HG03064 (cell line): ENCODE measurements at regions not wholly inside any gene's neighbourhood (a gene's known extent, or its start where the extent isn't known, plus 50 kb on each side); places are given as distances from the start of the nearest gene placed in this dataset.
"Not testable (repeated sequence)": the region's sequence is repeated elsewhere in the genome, so short reads cannot be mapped to it uniquely, and the experiment has no call there.

Experiments
- ATAC-seq: cut with Tn5 transposase; IDR thresholded peaks from one replicate; pipeline ENCODE4 v1.9.1; 2021; ENCODE audit warnings: low read depth; ENCODE audit not compliant: unreplicated experiment

GRCh38 chr15:45804028-45804427 is 169.2 kb downstream of the SQOR start:
- no peak for ATAC-seq

GRCh38 chr15:45810201-45810600 is 175.4 kb downstream of the SQOR start:
- ATAC-seq: no peak

- no peak for ATAC-seq
Observed at GRCh38 chr15:45812200-45812599, 177.4 kb downstream of the SQOR start.

- ATAC-seq: not testable (repeated sequence)
Observed at GRCh38 chr15:45817578-45817977, 182.7 kb downstream of the SQOR start.

GRCh38 chr15:45821390-45821789 is 186.6 kb downstream of the SQOR start:
- no peak for ATAC-seq

- not testable (repeated sequence) for ATAC-seq
Observed at GRCh38 chr15:45822968-45823367, 188.1 kb downstream of the SQOR start.

- no peak for ATAC-seq
Observed at GRCh38 chr15:45827275-45827674, 192.4 kb downstream of the SQOR start.

GRCh38 chr15:45827766-45828165 is 192.9 kb downstream of the SQOR start:
- no peak for ATAC-seq

- ATAC-seq: no peak
Observed at GRCh38 chr15:45829336-45830153, 194.7 kb downstream of the SQOR start.

GRCh38 chr15:45831787-45832186 is 197.0 kb downstream of the SQOR start:
- no peak for ATAC-seq

- ATAC-seq: no peak
Observed at GRCh38 chr15:45834622-45835021, 199.8 kb downstream of the SQOR start.

- no peak for ATAC-seq
Observed at GRCh38 chr15:45842151-45842550, 207.3 kb downstream of the SQOR start.

- ATAC-seq: no peak
Observed at GRCh38 chr15:45847645-45848044, 212.8 kb downstream of the SQOR start.

- no peak for ATAC-seq
Observed at GRCh38 chr15:45849136-45849535, 214.3 kb downstream of the SQOR start.

- no peak for ATAC-seq
Observed at GRCh38 chr15:45854455-45855202, 219.8 kb downstream of the SQOR start.

- ATAC-seq: no peak
Observed at GRCh38 chr15:45855210-45855906, 220.5 kb downstream of the SQOR start.

GRCh38 chr15:45855907-45856579 is 221.2 kb downstream of the SQOR start:
- ATAC-seq: no peak

- ATAC-seq: no peak
Observed at GRCh38 chr15:45857291-45857690, 222.5 kb downstream of the SQOR start.

- ATAC-seq: no peak
Observed at GRCh38 chr15:45858491-45858890, 223.7 kb downstream of the SQOR start.

GRCh38 chr15:45862034-45862433 is 227.2 kb downstream of the SQOR start:
- no peak for ATAC-seq
